GM12864 (cell line): ENCODE measurements at regions not wholly inside any gene's neighbourhood (a gene's known extent, or its start where the extent isn't known, plus 50 kb on each side); places are given as distances from the start of the nearest gene placed in this dataset.

Source experiments
- DNase-seq: peaks from one replicate; pipeline ENCODE4 v3.0.0-alpha.2; 2011; ENCODE audit warnings: low read depth
- H3K4me3 ChIP-seq: 2 replicates; pipeline ENCODE4 v1.5.1; 2011; ENCODE audit warnings: mild to moderate bottlenecking, low read depth, low read length, control low read depth
- TF ChIP-seq, protein P1 (sequence below): IDR thresholded peaks from 2 replicates; pipeline ENCODE4 v1.5.1; 2011; ENCODE audit warnings: low read depth, mild to moderate bottlenecking, moderate library complexity, low read length, control low read depth, inconsistent platforms; ENCODE audit errors: missing control alignments

DNA sequence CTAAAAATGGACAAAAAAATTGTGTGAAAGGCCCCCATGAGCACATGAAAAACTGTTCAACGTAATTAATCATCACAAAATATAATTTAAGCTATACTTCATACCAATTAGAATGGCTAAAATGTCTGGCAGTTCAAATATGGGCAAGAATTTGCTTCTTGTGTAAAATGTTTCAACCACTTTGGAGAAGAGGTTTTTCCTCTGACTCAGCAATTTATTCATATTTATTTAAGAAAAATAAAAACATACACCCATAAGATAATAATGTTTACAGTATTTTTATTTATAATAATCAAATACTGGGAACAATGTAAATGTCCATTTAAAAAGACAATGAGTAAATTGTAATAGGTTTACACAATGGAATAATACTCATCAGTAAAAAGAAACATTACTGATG lies 395.1 kb upstream of the KHDRBS2 start:
- TF ChIP-seq, protein P1, sequence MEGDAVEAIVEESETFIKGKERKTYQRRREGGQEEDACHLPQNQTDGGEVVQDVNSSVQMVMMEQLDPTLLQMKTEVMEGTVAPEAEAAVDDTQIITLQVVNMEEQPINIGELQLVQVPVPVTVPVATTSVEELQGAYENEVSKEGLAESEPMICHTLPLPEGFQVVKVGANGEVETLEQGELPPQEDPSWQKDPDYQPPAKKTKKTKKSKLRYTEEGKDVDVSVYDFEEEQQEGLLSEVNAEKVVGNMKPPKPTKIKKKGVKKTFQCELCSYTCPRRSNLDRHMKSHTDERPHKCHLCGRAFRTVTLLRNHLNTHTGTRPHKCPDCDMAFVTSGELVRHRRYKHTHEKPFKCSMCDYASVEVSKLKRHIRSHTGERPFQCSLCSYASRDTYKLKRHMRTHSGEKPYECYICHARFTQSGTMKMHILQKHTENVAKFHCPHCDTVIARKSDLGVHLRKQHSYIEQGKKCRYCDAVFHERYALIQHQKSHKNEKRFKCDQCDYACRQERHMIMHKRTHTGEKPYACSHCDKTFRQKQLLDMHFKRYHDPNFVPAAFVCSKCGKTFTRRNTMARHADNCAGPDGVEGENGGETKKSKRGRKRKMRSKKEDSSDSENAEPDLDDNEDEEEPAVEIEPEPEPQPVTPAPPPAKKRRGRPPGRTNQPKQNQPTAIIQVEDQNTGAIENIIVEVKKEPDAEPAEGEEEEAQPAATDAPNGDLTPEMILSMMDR, result no peak
- DNase-seq, result no peak
- H3K4me3 ChIP-seq, result no peak overlapping the region

- TF ChIP-seq, protein P1, result no peak
- H3K4me3 ChIP-seq, result no peak overlapping the region
- no peak for DNase-seq
Observed at GRCh38 chr6:62672989-62673388, 387.0 kb upstream of the KHDRBS2 start.

DNA sequence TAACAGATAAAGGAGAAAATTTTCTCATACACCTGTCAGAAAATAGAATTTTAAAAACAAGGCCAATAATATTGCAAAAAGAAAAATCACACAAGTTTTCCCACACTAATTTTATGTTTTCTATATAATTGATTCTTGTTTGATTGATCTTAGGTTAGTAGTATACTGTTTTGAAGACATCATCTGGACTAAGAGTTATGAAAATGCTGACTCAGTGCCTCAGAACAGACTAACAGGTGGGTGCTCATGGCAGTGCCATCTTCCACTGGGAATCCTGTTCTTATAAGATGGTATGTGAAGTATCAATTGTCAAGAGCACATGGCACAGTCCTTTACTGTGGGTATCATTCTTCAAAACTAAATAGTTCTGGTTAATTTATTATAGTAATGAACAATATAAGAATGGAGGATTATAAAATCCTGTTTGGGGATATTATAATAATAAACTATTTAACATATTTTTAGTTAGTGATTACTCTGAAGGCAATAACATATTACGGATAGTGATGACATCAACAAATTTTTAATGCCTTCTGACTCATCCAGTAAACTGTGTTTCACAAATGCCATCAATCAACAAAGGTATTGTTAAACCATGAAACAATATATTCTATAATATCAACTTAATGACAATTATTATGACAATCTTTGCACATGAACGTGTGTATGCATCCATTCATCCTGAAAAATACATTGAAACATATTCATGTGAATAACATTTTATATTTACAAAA lies 384.6 kb upstream of the KHDRBS2 start:
- no peak overlapping the region for H3K4me3 ChIP-seq
- no peak for DNase-seq
- TF ChIP-seq, protein P1, result no peak

- DNase-seq, result no peak
- TF ChIP-seq, protein P1, result no peak
- no peak overlapping the region for H3K4me3 ChIP-seq
Observed at GRCh38 chr6:62669831-62670230, 383.8 kb upstream of the KHDRBS2 start.

- no peak overlapping the region for H3K4me3 ChIP-seq
- TF ChIP-seq, protein P1, result no peak
- no peak for DNase-seq
Observed at GRCh38 chr6:62652692-62653328, 366.8 kb upstream of the KHDRBS2 start.

DNA sequence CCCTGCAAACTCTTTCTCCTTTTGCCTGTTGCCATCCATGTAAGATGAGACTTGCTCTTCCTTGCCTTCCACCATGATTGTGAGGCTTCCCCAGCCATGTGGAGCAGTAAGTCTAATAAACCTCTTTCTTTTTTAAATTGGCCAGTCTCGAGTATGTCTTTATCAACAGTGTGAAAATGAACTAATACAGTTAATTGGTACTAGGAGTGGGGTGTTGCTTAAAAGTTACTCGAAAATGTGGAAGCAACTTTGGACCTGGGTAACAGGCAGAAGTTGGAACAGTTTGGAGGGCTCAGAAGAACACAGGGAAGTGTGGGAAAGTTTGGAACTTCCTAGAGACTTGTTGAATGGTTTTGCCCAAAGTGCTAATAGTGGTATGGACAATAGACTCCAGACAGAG lies 359.2 kb upstream of the KHDRBS2 start:
- DNase-seq, result no peak
- H3K4me3 ChIP-seq, result no peak overlapping the region
- TF ChIP-seq, protein P1, result no peak

DNA sequence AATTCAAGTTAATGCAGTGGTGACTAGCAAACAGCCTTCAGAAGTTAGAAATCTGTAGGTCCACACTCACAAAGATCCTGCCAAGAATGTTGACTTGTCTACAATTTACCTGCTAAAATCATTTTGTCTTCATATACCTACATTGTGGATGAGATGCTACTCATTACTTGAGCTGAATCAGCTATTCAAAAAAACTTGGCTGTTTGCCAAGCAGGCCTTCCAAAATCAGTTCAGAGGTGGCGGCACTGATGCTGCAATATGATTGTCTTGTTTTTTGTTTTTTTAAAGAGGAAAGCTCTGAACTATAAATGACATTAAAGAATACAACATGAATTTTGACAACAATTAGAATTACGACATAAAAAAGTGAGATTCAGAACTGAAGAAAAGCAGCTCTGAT lies 354.7 kb upstream of the KHDRBS2 start:
- no peak for DNase-seq
- TF ChIP-seq, protein P1, result no peak
- H3K4me3 ChIP-seq, result no peak overlapping the region
